ENCODE measurements at regions not wholly inside any gene's neighbourhood (a gene's known extent, or its start where the extent isn't known, plus 50 kb on each side); places are given as distances from the start of the nearest gene placed in this dataset.

- TF ChIP-seq PKNOX1 (IDR thresholded peaks at IDR 0.05): no peak
Measured at GRCh38 chr19:28285078-28285477, 927.9 kb downstream of the UQCRFS1 start (continued).

GRCh38 chr19:28284389-28284788 lies 928.6 kb downstream of the UQCRFS1 start:
- FAIRE-seq (no peak), DNase-seq (ENCODE audit: low read depth, low spot score) (no peak), ATAC-seq (no peak)
- in situ Hi-C loops (cut with MboI): no loop called here
- ChIA-PET SMC1A (ENCODE audit: uncharacterized antibody, unreplicated experiment) (no interaction called here), RAD21 (ENCODE audit: unreplicated experiment) (no interaction called here), POLR2A (no interaction called here), CTCF (no interaction called here)
- intact Hi-C loops (cut with micrococcal nuclease; ENCODE audit: unreplicated experiment): no loop called here
- Histone ChIP-seq H3K9me3 (replicated peaks; ENCODE audit: control insufficient read depth, insufficient read depth, low read length) (no peaks in the 10 kb centered on the region), H3K36me3 (ENCODE audit: control insufficient read depth in 2 of 2, insufficient read depth in 2 of 2, low read length in 1 of 2) (no peaks in the 10 kb centered on the region), H3K4me1 (ENCODE audit: control insufficient read depth, insufficient read depth, low read length) (no peaks in the 10 kb centered on the region), H3K4me3 (no peak overlapping the region), H3K27ac (ENCODE audit: control insufficient read depth, insufficient read depth) (no peak overlapping the region), H3K4me2 (ENCODE audit: control insufficient read depth, insufficient read depth) (no peak overlapping the region), H3K27me3 (replicated peaks in 1 of 2; ENCODE audit: control insufficient read depth in 2 of 2, insufficient read depth in 2 of 2, low read length in 1 of 2) (no peaks in the 10 kb centered on the region), H3K79me2 (ENCODE audit: control insufficient read depth, insufficient read depth, low read length) (no peaks in the 10 kb centered on the region), H4K20me1 (ENCODE audit: control insufficient read depth, insufficient read depth) (no peaks in the 10 kb centered on the region), H2AFZ (ENCODE audit: control insufficient read depth, low read depth, low read length) (no peak overlapping the region), H3K9ac (ENCODE audit: control insufficient read depth, insufficient read depth, low read length) (no peak overlapping the region)
- no TSS peak for BruUV-seq (replicated peaks)
- TF ChIP-seq ZBED1 (IDR thresholded peaks at IDR 0.05; ENCODE audit: borderline replicate concordance): no peak
- TF ChIP-seq TARDBP (IDR thresholded peaks at IDR 0.05; ENCODE audit: borderline replicate concordance): no peak
- TF ChIP-seq ZBTB33 (IDR thresholded peaks at IDR 0.05): no peak
- TF ChIP-seq ZSCAN29 (IDR thresholded peaks at IDR 0.05): no peak
- TF ChIP-seq ASH2L (IDR thresholded peaks at IDR 0.05; ENCODE audit: borderline replicate concordance, low read depth): no peak
- no peak for TF ChIP-seq IRF5 (IDR thresholded peaks at IDR 0.05; ENCODE audit: borderline replicate concordance)
- TF ChIP-seq ATF3 (IDR thresholded peaks at IDR 0.05; ENCODE audit: borderline replicate concordance, extremely low read depth, low read depth, low read length): no peak
- no peak for TF ChIP-seq LARP7 (IDR thresholded peaks at IDR 0.05)
- no peak for TF ChIP-seq ZNF687 (IDR thresholded peaks at IDR 0.05)
- no peak for TF ChIP-seq HDAC2 (IDR thresholded peaks at IDR 0.05)
- TF ChIP-seq SREBF1 (IDR thresholded peaks at IDR 0.05; ENCODE audit: low read length): no peak
- TF ChIP-seq IRF4 (IDR thresholded peaks at IDR 0.05; ENCODE audit: low read depth, low read length): no peak
- no peak for TF ChIP-seq ATF2 (IDR thresholded peaks at IDR 0.05; ENCODE audit: low read length)
- no peak for TF ChIP-seq IKZF2 (IDR thresholded peaks at IDR 0.05)
- no peak for TF ChIP-seq SIN3A (IDR thresholded peaks at IDR 0.05; ENCODE audit: low read depth, low read length)
